Transverse colon (tissue), 4 donors: ENCODE measurements at regions not wholly inside any gene's neighbourhood (a gene's known extent, or its start where the extent isn't known, plus 50 kb on each side); places are given as distances from the start of the nearest gene placed in this dataset.

Experiments
- EP300 ChIP-seq: sonication (generic); formaldehyde crosslinking; IDR thresholded peaks from one replicate; pipeline ENCODE4 v1.6.1; 2017; ENCODE audit warnings: antibody characterized with exemption, low read depth
- POLR2A ChIP-seq: fragments of 450-650 bp; IDR thresholded peaks from one replicate; pipeline ENCODE4 v1.6.1; 2016; ENCODE audit warnings: antibody characterized with exemption, mild to moderate bottlenecking, moderate library complexity
- POLR2AphosphoS5 ChIP-seq, 3 donors: sonication (generic); formaldehyde crosslinking; IDR thresholded peaks; one replicate each; pipeline ENCODE4 v1.6.1; 2016; ENCODE audit warnings: antibody characterized with exemption in 3 of 3
- TF ChIP-seq, protein P1 (sequence below), 5 experiments: fragments of 200-600 bp in 3 of 5; fragments of 450-650 bp in 2 of 5; sonication (generic) in 3 of 5; IDR thresholded peaks; 1 replicate in 2 of 5; 2 replicates in 3 of 5; pipeline ENCODE4 v1.5.1; 2016 to 2017; ENCODE audit warnings: antibody characterized with exemption in 5 of 5, inconsistent platforms in 3 of 5, mild to moderate bottlenecking in 2 of 5, moderate library complexity in 1 of 5

DNA sequence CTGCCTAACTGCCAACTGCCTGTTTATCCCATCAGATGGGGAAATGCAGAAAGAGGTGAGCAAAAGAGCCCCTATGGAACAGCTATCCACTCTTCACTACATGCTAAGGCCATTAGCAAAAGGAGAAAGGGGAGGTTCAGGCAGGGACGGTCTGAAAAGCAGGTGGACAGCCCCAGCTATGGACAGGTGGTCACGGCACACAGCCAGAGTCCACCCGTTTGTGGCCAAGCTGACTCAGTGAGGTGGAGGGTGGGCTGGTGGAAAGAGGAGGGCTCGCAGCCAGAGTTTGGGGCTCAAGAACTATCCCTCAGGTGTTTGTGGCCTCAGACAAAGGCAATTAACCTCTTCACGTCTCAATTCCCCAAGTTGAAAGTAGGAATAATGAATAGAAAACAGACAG, 148.9 kb upstream of the UBE2E1 start:
- TF ChIP-seq, protein P1, sequence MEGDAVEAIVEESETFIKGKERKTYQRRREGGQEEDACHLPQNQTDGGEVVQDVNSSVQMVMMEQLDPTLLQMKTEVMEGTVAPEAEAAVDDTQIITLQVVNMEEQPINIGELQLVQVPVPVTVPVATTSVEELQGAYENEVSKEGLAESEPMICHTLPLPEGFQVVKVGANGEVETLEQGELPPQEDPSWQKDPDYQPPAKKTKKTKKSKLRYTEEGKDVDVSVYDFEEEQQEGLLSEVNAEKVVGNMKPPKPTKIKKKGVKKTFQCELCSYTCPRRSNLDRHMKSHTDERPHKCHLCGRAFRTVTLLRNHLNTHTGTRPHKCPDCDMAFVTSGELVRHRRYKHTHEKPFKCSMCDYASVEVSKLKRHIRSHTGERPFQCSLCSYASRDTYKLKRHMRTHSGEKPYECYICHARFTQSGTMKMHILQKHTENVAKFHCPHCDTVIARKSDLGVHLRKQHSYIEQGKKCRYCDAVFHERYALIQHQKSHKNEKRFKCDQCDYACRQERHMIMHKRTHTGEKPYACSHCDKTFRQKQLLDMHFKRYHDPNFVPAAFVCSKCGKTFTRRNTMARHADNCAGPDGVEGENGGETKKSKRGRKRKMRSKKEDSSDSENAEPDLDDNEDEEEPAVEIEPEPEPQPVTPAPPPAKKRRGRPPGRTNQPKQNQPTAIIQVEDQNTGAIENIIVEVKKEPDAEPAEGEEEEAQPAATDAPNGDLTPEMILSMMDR (IDR thresholded peaks at IDR 0.05) = no peak
- TF ChIP-seq EP300 (no peak), POLR2A (no peak), POLR2AphosphoS5 (IDR thresholded peaks at IDR 0.05) (no peak)
